ENCODE measurements at regions not wholly inside any gene's neighbourhood (a gene's known extent, or its start where the extent isn't known, plus 50 kb on each side); places are given as distances from the start of the nearest gene placed in this dataset.

DNA sequence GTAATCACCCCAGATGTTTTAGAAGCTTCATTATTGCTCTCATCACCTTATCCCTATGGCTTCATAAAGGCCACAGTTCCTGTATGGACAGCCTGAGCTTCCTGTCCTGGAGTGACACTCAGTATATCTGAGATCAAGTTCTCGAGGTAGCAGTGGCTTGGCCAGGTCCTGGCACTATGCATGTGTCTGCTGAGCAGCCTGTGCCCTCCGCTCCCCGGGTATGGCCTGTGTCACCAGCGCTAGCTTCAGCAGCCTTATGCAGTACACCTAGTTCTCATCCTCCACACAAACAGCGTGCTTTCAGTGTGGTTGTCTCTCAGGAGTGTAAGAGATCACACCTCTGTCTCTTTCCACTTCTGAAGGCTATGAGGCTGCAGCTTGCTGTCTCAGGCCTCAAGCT, 514.7 kb downstream of the DIRAS2 start:
- no peak for TF ChIP-seq EP300 (IDR thresholded peaks at IDR 0.05)
- TF ChIP-seq, protein P1, sequence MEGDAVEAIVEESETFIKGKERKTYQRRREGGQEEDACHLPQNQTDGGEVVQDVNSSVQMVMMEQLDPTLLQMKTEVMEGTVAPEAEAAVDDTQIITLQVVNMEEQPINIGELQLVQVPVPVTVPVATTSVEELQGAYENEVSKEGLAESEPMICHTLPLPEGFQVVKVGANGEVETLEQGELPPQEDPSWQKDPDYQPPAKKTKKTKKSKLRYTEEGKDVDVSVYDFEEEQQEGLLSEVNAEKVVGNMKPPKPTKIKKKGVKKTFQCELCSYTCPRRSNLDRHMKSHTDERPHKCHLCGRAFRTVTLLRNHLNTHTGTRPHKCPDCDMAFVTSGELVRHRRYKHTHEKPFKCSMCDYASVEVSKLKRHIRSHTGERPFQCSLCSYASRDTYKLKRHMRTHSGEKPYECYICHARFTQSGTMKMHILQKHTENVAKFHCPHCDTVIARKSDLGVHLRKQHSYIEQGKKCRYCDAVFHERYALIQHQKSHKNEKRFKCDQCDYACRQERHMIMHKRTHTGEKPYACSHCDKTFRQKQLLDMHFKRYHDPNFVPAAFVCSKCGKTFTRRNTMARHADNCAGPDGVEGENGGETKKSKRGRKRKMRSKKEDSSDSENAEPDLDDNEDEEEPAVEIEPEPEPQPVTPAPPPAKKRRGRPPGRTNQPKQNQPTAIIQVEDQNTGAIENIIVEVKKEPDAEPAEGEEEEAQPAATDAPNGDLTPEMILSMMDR (IDR thresholded peaks at IDR 0.05), result no peak

All from upper lobe of left lung (tissue), 4 donors.